ENCODE measurements at regions not wholly inside any gene's neighbourhood (a gene's known extent, or its start where the extent isn't known, plus 50 kb on each side); places are given as distances from the start of the nearest gene placed in this dataset.
"Not testable (repeated sequence)": the region's sequence is repeated elsewhere in the genome, so short reads cannot be mapped to it uniquely, and the experiment has no call there.

DNA sequence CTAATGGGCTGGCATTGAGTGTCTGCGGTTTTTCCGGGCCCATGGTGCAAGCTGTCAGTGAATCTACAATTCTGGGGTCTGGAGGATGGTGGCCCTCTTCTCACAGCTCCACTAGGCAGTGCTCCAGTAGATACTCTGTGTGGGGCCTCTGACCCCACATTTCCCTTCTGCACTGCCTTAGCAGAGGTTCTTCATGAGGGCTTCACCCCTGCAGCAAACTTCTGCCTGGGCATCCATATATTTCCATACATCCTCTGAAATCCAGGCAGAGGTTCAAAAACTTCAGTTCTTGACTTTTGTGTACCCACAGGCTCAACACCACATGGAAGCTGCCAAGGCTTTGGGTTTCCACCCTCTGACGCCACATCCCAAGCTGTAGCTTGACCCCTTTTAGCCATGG is 846.2 kb downstream of the RNF144A start:
- DNase-seq (ENCODE audit: low read depth) = not testable (repeated sequence)

DNA sequence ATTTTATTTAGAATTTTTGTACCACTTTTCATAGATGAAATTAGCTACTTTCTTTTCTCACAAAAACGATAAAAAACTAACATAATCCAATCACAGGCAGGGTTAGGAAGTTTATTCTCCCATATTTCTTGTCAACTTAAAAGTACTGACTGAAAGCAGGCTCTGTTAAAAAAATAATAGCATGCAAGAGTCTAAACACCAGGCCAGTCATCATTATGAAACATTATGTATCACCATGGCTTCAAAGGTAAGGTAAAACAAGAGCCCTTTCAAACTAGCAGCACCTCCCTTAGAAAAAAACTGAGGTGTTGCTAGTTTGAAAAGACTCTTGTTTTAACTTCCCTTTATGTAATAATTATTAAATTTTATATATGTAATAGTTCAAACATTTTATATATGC is 848.0 kb downstream of the RNF144A start:
- DNase-seq (ENCODE audit: low read depth) = no peak

DNA sequence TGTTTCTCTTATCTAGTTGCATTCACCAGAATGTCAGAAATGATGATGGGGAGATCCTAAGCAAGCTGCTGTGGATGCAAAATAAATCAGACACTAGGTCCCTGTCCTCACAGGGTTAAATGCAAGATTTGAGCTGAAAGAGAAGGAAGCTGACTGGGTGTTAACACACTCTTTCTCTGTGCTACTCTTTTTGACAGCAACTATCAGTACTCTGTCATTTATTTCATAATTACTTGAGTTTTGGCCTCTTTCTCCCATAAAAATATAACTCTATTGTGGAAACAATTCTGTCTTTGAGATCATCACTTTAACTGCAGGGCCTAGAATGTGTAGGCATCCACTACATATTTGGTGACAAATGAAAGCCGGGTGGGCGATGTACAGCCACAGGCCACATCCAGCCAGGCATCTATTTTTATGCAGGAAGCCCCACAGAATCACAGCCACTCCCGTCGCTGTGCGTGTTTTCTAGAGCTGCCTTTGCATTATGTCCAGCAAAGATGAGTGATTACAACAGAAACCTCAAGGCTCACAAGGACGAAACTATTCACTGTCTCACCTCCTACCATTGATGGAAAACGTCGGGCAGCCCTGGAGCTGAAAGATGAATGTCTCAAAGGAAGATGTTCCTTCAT is 849.0 kb downstream of the RNF144A start:
- no peak for DNase-seq (ENCODE audit: low read depth)

DNA sequence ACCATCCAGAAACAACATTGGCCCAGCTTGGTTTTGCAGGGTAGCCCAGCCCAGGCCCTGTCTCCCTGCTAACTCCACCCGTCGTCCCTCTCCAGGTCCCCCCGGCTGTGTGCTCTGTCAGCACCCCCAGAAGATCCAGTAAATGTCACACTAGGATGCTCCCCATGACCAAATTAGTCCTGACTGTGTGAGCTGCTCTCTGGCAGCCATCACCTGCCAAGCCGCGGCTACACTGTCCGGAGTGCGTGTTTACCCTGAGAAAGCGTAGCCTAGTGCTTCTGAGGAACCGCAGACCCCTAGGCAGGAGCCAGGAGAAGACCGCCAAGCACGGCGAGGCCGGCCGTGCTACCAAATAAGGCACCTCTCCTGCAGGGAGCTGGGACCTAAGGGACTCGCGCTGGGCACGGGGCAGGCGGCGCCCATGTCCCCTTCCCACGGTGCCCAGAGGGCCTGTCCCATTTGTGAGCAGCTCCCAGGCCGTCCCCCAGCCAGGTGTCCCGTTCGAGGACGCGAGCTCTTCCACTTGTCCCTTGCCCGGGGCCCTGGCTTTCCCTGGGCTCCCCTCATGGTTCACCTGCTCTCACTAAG is 849.9 kb downstream of the RNF144A start:
- no peak for DNase-seq (ENCODE audit: low read depth)

DNA sequence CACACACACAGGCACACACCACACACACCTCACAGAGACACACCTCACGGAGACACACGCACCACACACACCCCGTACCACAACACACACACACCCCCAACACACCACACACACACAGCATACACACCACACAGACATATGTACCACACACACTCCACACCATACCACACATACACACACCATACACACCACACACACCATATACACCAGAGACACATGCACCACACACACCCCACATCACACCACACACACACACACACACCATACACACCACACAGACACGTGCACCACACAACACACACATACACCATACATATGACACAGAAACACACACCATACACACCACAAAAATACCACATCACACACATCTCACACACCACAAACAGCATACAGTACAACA is 850.7 kb downstream of the RNF144A start:
- no peak for DNase-seq (ENCODE audit: low read depth)

DNA sequence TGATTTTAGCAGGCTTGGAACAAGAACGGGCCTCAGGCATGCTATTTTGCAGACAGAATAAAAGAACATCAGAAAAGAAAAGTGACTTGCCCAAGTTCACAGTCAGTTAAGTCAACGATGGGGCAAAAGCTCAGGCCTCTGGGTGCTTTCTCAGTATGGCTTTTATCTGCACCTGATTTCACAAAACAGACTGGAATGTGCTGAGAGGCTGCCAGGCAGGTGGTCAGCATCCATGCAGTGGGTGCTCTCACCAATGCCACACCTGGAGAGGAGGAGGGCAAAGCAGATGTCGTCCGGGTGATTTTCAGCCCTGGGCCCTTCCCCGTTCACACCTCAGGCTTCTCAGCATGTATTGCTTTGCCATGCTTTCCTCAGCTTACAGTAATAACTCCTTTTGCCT is 854.6 kb downstream of the RNF144A start:
- DNase-seq (ENCODE audit: low read depth) = no peak

DNA sequence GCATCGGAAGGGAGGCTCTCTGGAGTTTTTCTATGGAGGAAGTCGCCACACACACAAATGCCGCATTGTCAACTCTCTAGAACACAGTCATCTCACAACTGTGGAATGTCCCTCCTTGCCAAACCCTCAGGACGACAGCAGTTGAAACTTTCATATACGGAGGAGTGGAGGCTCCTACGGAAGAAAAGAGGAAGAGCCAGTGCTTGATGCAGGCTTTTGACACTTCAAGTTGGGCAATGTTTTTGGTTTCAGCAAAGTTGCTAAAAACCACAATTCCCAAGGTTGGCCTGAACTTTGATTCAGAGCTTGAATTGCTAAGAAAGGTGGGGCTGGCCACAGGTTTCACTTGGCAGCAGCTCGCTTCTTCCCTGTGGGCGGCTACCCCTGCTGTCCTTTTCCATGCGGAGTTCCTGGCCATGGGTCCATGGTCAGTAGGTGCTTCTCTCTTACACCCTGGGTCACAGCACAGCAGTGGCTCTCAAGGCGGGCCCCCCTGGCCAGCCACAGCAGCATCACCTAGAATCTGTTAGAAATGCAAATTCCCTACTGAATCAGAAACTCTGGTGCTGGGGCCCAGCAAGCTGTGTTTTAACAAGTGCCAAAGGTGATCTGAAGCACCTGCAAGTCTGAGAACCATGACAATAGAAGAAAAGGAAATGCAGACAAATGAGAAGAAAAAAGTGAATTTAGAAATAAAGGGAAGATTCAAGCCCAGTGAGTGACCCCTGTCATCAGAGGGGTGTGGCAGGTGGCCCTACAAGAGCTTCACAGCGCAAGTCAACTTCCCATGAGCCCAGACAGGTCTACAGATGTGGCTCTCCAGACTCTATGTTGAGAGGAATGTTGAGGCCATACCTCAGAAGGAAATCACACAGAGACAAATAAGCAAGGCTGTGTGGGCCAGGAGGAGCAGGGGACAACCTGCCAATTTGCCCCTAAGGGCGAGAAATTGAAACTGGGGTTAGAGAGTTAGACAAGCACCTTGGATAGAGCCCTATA is 856.4 kb downstream of the RNF144A start:
- no peak for DNase-seq (ENCODE audit: low read depth)

DNA sequence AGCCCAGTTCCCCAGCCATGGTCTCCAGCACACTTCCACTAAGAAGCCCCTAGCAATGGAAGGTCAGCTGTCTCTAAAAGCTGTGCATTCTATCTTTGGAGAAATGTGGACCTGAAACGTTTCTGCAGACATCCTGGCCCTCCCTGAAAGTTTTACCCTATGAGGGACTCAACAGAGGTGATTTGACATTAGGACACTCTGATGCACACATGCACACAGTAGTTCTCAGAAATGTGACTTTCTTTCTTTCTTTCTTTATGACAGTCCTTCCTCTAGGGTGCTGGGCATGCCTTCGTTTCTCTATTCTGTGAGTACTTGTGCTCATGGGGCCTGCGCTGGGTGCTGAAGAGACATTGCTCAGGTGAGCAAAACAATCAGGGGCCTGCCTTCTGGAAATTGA is 857.3 kb downstream of the RNF144A start:
- DNase-seq (ENCODE audit: low read depth) = no peak

DNA sequence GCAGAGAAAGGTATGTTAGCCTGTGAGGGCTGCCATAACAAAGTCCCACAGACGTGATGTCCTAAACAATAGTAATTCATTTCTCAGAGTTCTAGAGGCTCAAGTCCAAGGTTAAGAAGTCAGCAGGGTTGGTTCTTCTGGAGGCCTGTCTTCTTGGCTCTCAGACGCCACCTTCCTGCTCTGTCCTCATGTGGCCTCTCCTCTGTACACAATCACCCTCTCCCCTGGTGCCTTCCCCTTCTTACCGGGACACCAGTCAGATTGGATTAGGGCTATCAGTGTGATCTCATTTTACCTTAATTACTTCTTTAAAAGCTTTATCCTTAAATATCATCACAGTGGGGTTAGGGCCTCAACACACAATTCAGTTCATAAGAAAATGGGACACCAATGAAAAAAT is 860.5 kb downstream of the RNF144A start:
- no peak for DNase-seq (ENCODE audit: low read depth)

DNA sequence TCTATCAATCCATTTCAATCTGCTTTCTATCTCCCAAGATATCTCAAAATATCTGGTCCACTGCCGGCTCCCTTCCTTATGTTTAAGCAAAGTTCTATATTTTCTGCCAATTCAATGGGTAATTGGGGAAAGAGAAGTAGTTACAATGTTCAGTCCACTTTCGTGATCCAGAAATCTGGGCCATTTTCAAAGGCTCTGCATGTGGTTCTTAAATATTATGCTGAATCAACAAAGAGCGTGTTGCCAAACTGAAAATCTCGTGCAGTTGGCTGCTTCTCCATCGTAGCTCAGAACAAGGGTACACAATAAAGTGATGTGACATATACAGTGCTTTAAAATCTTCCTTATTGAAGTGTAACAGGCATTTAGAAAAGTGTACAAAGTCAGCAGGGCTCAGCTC is 863.1 kb downstream of the RNF144A start:
- no peak for DNase-seq (ENCODE audit: low read depth)

DNA sequence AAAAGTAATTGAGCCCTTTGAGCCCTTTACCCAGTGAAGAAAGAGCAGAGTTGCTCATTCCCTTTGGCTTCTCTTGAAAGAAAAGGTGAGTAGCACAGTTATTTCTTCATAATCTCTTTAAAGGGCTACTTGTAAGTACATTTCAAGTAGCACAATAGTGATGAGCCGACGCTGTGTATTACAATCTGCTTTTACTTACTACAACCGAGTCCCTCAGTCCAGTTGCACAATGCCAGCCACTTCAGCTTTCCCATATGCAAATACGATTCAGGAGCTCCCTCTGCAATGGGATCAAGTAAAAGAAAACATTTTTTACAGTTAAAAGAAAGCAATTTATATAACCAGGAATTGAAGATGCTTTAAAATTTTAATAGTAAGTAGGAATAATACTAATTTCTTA is 868.5 kb downstream of the RNF144A start:
- no peak for DNase-seq (ENCODE audit: low read depth)

DNA sequence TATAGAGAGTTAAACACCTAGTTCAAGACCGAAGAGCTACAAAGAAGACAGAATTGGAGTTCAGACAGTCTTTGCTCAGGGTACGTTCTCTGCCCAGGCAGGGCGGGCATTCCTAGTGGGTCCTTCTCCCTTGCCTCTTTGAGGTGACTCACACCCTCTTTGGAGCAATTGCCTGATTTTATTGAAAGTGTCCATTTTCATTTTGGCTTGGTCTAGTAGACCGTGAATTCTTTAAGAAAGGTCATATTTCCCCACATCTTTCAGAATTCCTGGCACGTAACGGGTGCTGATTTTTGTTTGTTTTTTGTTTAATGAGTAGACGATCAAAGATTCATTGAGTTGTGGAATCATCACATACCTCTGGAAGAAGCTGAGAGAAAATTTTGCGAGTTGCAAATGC is 871.5 kb downstream of the RNF144A start:
- DNase-seq (ENCODE audit: low read depth) = no peak

DNA sequence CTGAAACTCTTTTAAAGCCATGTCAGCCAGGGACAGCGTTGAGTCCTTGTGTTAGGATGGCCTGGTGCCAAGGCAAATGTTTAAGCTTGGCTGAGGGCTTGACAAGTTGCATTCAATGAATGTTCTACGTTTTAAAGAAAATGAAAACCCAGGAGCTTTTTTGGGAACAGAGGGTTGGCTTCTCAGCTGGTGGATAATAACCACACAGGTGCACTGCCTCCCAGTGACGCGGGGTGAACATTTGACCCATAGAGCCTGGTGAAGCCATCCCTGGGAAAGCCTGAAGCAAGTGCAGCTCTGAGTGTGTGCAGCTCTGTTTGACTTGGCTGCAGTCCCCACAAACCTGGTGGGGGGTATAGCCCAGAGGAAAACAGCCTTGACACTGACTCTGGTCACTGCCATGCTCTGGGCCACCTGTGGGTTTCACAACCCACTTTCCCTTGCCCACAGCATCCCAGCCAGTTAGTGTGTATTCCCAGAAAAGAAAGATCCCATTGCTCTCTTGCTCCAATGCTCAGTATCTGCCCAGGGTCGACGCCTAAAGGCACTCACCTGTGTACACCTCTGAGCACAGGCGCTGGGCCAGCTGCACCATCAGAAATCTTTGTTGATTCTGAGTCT is 874.9 kb downstream of the RNF144A start:
- DNase-seq (ENCODE audit: low read depth) = no peak

DNA sequence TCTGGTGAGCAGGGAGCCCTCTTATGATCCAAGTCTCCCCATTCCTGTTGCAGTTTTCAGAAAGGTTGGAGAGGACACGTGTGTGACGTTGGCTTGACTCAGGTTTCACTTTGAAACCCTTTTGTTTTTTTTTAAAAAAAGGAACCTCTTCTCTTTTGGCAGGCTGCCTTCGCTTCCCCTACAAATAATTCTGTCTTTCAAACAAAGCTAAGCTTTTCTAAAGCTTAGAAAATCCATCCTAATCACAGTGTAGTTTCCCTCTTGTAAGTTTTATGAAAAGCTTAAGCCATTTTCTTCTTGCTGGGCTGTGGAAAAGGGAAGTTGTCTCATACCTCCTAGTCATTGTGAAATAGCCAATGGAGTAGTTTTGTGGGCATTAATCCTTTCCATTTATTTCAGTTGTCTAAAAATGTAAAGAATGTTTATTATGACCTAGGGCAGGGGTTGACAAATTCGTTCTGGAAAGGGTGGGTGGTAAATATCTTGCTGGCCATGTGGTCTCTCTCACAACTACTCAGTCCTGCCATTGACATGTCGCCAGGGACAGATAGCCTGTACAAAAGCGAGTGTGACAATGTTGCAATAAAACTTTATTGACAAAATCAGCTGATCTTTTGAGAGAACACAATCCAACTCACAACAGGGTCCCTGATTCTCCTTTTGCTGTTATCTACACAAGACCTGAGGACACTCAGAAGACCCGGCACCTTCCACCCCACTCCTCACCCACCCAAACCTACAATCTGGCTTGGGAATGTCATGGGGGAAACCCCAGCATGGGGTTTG is 878.8 kb downstream of the RNF144A start:
- DNase-seq (ENCODE audit: low read depth) = no peak

DNA sequence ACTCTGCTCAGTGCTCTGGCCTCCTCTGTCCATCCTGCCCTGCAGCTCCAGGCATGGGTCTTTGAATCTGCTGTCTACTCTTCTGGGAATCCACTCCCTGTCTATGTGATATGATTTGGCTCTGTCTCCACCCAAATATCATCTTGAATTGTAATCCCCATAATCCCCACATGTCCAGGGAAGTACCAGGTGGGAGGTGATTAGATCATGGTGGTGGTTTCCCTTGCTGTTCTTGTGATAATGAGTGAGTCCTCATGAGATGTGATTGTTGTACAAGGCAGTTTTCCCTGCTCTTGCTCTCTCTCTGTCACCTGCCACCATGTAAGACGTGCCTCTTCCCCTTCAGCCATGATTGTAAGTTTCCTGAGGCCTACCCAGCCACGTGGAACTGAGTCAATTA is 881.8 kb upstream of the ID2 start:
- DNase-seq (ENCODE audit: low read depth) = no peak

DNA sequence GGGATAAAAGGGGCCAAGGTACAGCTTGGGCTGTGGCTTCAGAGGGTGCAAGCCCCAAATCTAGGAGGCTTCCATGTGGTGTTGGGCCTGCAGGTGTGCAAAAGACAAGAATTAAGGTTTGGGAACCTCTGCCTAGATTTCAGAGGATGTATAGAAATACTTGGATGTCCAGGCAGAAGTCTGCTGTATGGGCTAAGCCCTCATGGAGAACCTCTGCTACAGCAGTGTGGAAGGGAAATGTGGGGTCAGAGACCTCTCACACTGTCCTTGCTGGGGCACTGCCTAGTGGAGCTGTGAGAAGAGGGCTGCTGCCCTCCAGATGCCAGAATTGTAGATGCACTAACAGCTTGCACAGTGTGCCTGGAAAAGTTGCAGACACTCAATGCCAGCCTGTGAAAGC is 880.6 kb upstream of the ID2 start:
- no peak for DNase-seq (ENCODE audit: low read depth)

DNA sequence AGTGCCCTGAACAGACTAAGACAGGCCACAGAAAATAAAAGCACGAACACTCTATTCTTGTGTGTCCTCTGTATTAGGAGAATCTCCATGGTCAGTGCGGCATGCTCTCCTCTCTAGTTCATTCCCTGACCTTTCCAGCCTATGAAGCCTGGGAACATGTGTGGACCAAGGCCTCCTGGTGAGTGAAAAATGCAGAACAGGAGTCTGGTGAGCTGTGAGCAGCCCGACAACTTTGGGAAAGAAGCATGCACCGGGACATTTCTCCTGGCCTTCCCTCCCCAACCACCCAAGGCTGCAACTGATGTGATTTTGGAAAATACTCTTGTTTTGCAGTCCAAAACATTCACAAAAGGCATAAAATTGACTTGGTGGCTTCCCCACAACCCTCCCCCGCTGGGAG is 878.3 kb upstream of the ID2 start:
- DNase-seq (ENCODE audit: low read depth) = no peak

DNA sequence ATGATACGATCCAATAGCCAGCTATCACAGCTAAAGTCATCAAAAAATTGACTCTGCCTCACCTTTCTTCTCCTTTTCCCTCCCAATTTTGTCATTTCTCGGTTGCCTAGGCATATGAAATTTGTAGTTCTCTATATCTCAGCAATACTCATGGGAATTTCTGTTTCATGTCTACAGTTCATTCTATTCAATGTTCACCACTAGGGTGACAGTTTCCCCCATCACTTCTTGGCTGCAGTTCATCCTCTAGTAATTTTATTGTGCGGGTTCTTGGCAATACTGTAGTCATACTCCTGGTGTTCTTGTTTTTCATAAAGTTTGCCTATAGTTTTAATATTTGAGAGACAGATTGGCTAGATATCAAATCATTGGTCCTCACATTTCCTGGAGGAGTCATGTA is 872.2 kb upstream of the ID2 start:
- DNase-seq (ENCODE audit: low read depth) = no peak

DNA sequence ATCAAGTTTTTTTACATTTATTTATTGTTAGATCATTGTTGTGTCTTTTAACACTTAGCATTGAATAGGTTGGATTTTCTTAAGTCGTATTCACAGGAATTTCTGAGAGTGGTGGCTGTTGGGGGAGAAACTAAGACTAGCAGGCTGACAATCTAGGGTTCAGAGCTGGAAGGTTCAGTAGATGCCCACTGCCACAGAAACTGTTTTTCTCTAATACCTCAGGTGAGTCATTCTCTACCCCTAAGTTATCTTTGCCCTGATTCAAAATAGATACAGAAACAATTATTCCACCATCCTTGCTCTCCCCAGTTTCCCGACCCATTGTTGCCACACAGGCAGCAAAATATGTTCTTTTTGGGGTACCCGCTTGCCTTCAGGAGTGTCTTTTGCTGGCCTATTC is 870.8 kb upstream of the ID2 start:
- DNase-seq (ENCODE audit: low read depth) = no peak

DNA sequence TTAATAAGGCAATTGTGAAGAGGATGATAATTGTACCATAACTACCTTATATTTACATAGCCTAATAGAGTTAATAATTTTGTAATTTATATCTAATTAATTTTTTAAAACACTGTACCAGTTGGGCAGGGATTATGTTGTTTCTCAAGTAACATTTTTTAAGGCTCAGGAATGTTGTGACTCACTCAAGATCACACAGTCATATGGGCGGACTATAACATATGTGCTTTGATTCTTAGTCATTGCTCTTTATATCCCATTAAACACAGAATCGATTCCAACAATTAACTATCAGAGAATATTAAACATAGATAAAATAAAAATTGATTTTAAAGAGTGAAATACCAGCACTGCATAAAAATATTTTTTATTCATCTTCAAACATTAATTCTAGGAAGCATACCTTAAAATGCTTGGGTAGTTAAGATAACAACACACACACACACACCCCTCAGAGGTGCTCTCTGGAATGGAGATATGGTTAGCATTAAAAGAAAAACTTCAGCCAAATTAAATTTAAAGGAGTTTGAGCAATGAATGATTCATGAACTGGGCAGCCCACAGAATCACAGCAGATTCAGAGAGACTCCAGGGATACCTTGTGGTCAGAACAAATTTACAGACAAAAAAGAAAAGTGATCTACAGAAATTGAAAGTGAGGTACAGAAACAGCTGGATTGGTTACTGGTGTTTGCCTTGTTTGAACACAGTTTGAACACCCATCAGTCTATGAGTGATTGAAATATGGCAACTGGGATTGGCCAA is 869.4 kb upstream of the ID2 start:
- peak; percentile 63 for DNase-seq (ENCODE audit: low read depth)

Measured in ELR (cell line).